ENCODE measurements at regions not wholly inside any gene's neighbourhood (a gene's known extent, or its start where the extent isn't known, plus 50 kb on each side); places are given as distances from the start of the nearest gene placed in this dataset.

- DNase-seq (ENCODE audit: low spot score): no peak
- TF ChIP-seq, protein P1, sequence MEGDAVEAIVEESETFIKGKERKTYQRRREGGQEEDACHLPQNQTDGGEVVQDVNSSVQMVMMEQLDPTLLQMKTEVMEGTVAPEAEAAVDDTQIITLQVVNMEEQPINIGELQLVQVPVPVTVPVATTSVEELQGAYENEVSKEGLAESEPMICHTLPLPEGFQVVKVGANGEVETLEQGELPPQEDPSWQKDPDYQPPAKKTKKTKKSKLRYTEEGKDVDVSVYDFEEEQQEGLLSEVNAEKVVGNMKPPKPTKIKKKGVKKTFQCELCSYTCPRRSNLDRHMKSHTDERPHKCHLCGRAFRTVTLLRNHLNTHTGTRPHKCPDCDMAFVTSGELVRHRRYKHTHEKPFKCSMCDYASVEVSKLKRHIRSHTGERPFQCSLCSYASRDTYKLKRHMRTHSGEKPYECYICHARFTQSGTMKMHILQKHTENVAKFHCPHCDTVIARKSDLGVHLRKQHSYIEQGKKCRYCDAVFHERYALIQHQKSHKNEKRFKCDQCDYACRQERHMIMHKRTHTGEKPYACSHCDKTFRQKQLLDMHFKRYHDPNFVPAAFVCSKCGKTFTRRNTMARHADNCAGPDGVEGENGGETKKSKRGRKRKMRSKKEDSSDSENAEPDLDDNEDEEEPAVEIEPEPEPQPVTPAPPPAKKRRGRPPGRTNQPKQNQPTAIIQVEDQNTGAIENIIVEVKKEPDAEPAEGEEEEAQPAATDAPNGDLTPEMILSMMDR (IDR thresholded peaks at IDR 0.05; ENCODE audit: borderline replicate concordance, control extremely low read depth, extremely low read depth, insufficient read depth, missing control alignments): no peak
- in situ Hi-C loops (cut with MboI; ENCODE audit: low sequenced_read_pairs, unreplicated experiment): loop anchor here (10.0 kb wide), 2 partner anchors 94 to 344 kb away; partner anchors contain the start of gene SSBP2
These were observed 97.5 kb upstream of the SSBP2 start for GRCh38 chr5:81848362-81848880.

DNA sequence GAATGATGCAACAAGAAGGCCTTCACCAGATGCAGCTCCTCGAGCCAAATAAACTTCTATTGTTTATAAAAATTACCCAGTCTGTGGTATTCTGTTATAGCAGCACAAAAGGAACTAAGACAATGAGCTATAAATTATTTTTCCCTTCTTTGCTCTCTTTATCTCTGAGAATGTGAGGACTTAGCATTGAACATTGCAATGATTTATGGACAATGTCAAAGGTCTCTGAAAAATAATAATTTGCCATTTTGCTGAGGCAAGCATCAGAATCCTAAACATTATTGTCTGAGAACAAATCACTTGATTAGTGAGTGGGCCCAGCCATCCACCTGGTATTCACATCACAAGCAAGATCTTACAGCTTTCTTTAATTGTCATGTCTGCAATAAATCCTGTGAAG lies 95.4 kb upstream of the SSBP2 start:
- in situ Hi-C loops (cut with MboI; ENCODE audit: low sequenced_read_pairs, unreplicated experiment): loop anchor here (10.0 kb wide), 2 partner anchors 92 to 342 kb away; partner anchors contain the start of gene SSBP2
- TF ChIP-seq, protein P1 (IDR thresholded peaks at IDR 0.05; ENCODE audit: borderline replicate concordance, control extremely low read depth, extremely low read depth, insufficient read depth, missing control alignments): no peak
- DNase-seq (ENCODE audit: low spot score): no peak

DNA sequence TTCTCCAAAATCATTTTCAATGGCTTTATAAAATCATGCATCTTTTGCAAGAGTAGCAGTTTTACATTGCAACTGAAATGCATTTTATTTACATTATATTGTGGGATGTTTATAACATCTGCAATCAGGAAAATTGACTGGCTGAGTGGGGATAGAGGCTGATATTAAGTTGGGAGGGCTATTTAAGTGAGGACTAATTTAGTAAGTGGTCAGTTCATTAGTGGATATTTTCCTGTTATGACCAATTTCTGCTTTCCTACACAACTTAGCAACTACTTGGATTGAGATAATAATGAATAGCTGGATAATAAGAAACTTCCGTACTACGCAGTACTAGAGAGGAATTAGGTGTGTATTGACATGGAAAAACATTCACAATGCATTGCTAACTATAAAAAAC lies 92.9 kb upstream of the SSBP2 start:
- TF ChIP-seq, protein P1 (IDR thresholded peaks at IDR 0.05; ENCODE audit: borderline replicate concordance, control extremely low read depth, extremely low read depth, insufficient read depth, missing control alignments): no peak
- DNase-seq (ENCODE audit: low spot score): no peak
- in situ Hi-C loops (cut with MboI; ENCODE audit: low sequenced_read_pairs, unreplicated experiment): loop anchor here (10.0 kb wide), 2 partner anchors 89 to 339 kb away; partner anchors contain the start of gene SSBP2

- in situ Hi-C loops (cut with MboI; ENCODE audit: low sequenced_read_pairs, unreplicated experiment): loop anchor here (10.0 kb wide), 2 partner anchors 88 to 338 kb away; partner anchors contain the start of gene SSBP2
- no peak for DNase-seq (ENCODE audit: low spot score)
- TF ChIP-seq, protein P1 (IDR thresholded peaks at IDR 0.05; ENCODE audit: borderline replicate concordance, control extremely low read depth, extremely low read depth, insufficient read depth, missing control alignments): no peak
These were observed 92.0 kb upstream of the SSBP2 start for GRCh38 chr5:81842795-81843398.

- in situ Hi-C loops (cut with MboI; ENCODE audit: low sequenced_read_pairs, unreplicated experiment): no loop called here
These were observed 88.1 kb upstream of the SSBP2 start for GRCh38 chr5:81839034-81839433.

GRCh38 chr5:81838307-81838906 lies 87.5 kb upstream of the SSBP2 start:
- TF ChIP-seq, protein P1 (IDR thresholded peaks at IDR 0.05; ENCODE audit: borderline replicate concordance, control extremely low read depth, extremely low read depth, insufficient read depth, missing control alignments): peak; percentile 41
- in situ Hi-C loops (cut with MboI; ENCODE audit: low sequenced_read_pairs, unreplicated experiment): no loop called here
- no peak for DNase-seq (ENCODE audit: low spot score)

More at GRCh38 chr5:81839034-81839433, 88.1 kb upstream of the SSBP2 start:
- TF ChIP-seq, protein P1 (IDR thresholded peaks at IDR 0.05; ENCODE audit: borderline replicate concordance, control extremely low read depth, extremely low read depth, insufficient read depth, missing control alignments): no peak
- DNase-seq (ENCODE audit: low spot score): no peak
